MM.1S (cell line): ENCODE measurements at regions not wholly inside any gene's neighbourhood (a gene's known extent, or its start where the extent isn't known, plus 50 kb on each side); places are given as distances from the start of the nearest gene placed in this dataset.

Experiments used
- CTCF ChIP-seq: fragments of 300-600 bp; sonication (generic); IDR thresholded peaks from 2 replicates; pipeline ENCODE4 v1.5.1; 2016; ENCODE audit warnings: antibody characterized with exemption, low read length, mixed read lengths
- EZH2 ChIP-seq: fragments of 300-600 bp; sonication (generic); optimal IDR thresholded peaks from 2 replicates; pipeline ENCODE3; 2017; ENCODE audit warnings: low read depth, mild to moderate bottlenecking, antibody characterized with exemption, low read length, mixed read lengths
- EZH2phosphoT487 ChIP-seq: fragments of 300-600 bp; sonication (generic); IDR thresholded peaks from 2 replicates; pipeline ENCODE4 v1.6.1; 2018; ENCODE audit warnings: antibody characterized with exemption, low read length

DNA sequence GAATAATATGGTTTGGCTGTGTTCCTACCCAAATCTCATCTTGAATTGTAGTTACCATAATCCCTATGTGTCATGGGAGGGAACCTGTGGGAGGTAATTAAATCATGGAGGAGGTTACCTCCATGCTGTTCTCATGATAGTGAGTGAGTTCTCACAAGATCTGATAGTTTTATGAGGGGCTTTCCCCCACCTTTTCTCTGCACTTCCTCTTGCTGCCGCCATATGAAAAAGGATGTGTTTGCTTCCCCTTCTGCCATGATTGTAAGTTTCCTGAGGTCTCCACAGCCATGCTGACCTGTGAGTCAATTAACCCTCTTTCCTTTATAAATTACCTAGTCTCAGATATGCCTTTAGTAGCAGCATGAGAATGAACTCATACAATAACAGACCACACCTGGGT, 63.7 kb upstream of the PRR16 start:
- TF ChIP-seq CTCF = no peak
- no peak for TF ChIP-seq EZH2
- TF ChIP-seq EZH2phosphoT487 = no peak
